MV-4-11 (cell line): ENCODE measurements at regions not wholly inside any gene's neighbourhood (a gene's known extent, or its start where the extent isn't known, plus 50 kb on each side); places are given as distances from the start of the nearest gene placed in this dataset.
A peak's percentile ranks its signal among the peaks of the same experiment; 100 is the strongest.

Source experiments
- DNase-seq: peaks from one replicate; lab custom pipeline; 2025; lab: John Stamatoyannopoulos, UW

- no peak for DNase-seq
Measured at GRCh38 chr12:125193376-125194152, 128.3 kb downstream of the AACS start.

- DNase-seq = no peak
Measured at GRCh38 chr12:125194163-125194773, 129.0 kb downstream of the AACS start.

- DNase-seq = no peak
Measured at GRCh38 chr12:125194987-125195386, 129.8 kb downstream of the AACS start.

GRCh38 chr12:125197326-125197725, 132.1 kb downstream of the AACS start:
- no peak for DNase-seq

- no peak for DNase-seq
Measured at GRCh38 chr12:125198652-125199051, 133.4 kb downstream of the AACS start.

GRCh38 chr12:125201090-125201489, 135.9 kb downstream of the AACS start:
- no peak for DNase-seq

GRCh38 chr12:125201940-125202339, 136.7 kb downstream of the AACS start:
- no peak for DNase-seq

- peak; percentile 89 for DNase-seq
Measured at GRCh38 chr12:125202421-125202820, 137.2 kb downstream of the AACS start.

GRCh38 chr12:125203145-125203765, 138.0 kb downstream of the AACS start:
- no peak for DNase-seq

- DNase-seq = no peak
Measured at GRCh38 chr12:125205386-125205785, 140.2 kb downstream of the AACS start.

- DNase-seq = no peak
Measured at GRCh38 chr12:125206711-125207110, 141.5 kb downstream of the AACS start.

- no peak for DNase-seq
Measured at GRCh38 chr12:125208334-125208733, 143.1 kb downstream of the AACS start.

GRCh38 chr12:125208942-125209341, 143.7 kb downstream of the AACS start:
- peak; percentile 18 for DNase-seq

- no peak for DNase-seq
Measured at GRCh38 chr12:125210104-125210755, 145.0 kb downstream of the AACS start.

- DNase-seq = no peak
Measured at GRCh38 chr12:125211464-125211863, 146.2 kb downstream of the AACS start.

- no peak for DNase-seq
Measured at GRCh38 chr12:125214289-125214688, 149.1 kb downstream of the AACS start.

GRCh38 chr12:125216756-125217155, 151.5 kb downstream of the AACS start:
- DNase-seq = no peak

- no peak for DNase-seq
Measured at GRCh38 chr12:125217308-125217707, 152.1 kb downstream of the AACS start.

GRCh38 chr12:125218952-125219351, 153.7 kb downstream of the AACS start:
- peak; percentile 92 for DNase-seq

- no peak for DNase-seq
Measured at GRCh38 chr12:125220404-125221273, 155.4 kb downstream of the AACS start.

GRCh38 chr12:125221602-125222001, 156.4 kb downstream of the AACS start:
- no peak for DNase-seq

- peak; percentile 95 for DNase-seq
Measured at GRCh38 chr12:125222876-125223275, 157.6 kb downstream of the AACS start.
